ENCODE measurements at regions not wholly inside any gene's neighbourhood (a gene's known extent, or its start where the extent isn't known, plus 50 kb on each side); places are given as distances from the start of the nearest gene placed in this dataset.

DNA sequence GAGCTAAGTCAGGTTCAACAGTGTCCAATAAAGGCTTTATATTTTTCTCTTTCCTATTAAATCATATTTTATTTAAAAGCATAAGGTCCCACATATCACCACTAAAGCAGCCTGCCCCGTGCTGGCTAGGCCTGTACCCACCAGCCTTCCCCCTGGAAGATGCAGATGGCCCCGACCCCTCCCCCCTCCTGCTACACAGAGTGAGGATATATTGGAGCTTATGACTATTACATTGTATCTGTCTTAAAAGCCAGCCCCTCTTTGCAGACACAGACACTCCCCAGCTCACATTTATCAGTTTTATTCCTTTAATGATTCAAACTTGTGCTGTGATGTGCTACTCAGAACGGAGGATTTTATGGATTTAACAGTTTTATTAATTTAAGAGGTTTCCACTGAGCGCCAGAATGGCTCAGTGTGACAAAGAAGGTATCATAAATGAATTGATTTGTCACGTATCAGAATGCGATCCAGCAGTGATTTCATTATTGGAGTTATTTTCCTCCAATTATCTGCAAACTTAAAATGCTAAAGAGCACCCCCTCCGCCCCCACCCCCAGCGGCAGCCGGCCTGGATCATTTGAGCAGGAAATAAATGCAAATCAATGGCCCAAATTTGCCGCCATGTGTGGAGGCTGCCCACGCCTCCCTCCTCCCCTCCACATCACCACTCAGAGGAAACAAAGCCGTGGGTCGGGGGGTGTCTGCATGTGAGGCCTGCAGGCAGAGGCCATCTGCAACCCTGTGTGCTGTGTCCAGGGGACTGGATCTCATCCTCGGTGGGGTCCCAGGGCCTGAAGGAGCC lies 72.6 kb upstream of the ZMIZ1 start (continued):
- TF ChIP-seq, protein P1, sequence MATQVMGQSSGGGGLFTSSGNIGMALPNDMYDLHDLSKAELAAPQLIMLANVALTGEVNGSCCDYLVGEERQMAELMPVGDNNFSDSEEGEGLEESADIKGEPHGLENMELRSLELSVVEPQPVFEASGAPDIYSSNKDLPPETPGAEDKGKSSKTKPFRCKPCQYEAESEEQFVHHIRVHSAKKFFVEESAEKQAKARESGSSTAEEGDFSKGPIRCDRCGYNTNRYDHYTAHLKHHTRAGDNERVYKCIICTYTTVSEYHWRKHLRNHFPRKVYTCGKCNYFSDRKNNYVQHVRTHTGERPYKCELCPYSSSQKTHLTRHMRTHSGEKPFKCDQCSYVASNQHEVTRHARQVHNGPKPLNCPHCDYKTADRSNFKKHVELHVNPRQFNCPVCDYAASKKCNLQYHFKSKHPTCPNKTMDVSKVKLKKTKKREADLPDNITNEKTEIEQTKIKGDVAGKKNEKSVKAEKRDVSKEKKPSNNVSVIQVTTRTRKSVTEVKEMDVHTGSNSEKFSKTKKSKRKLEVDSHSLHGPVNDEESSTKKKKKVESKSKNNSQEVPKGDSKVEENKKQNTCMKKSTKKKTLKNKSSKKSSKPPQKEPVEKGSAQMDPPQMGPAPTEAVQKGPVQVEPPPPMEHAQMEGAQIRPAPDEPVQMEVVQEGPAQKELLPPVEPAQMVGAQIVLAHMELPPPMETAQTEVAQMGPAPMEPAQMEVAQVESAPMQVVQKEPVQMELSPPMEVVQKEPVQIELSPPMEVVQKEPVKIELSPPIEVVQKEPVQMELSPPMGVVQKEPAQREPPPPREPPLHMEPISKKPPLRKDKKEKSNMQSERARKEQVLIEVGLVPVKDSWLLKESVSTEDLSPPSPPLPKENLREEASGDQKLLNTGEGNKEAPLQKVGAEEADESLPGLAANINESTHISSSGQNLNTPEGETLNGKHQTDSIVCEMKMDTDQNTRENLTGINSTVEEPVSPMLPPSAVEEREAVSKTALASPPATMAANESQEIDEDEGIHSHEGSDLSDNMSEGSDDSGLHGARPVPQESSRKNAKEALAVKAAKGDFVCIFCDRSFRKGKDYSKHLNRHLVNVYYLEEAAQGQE (IDR thresholded peaks at IDR 0.05; ENCODE audit: low read depth) = no peak
- no peak for TF ChIP-seq ELF1 (IDR thresholded peaks at IDR 0.05; ENCODE audit: borderline replicate concordance, low read depth)
- TF ChIP-seq JUND (IDR thresholded peaks at IDR 0.05) = no peak
- no peak for TF ChIP-seq MAX (IDR thresholded peaks at IDR 0.05)
- TF ChIP-seq FOSL1 (IDR thresholded peaks at IDR 0.05; ENCODE audit: low read depth) = no peak

DNA sequence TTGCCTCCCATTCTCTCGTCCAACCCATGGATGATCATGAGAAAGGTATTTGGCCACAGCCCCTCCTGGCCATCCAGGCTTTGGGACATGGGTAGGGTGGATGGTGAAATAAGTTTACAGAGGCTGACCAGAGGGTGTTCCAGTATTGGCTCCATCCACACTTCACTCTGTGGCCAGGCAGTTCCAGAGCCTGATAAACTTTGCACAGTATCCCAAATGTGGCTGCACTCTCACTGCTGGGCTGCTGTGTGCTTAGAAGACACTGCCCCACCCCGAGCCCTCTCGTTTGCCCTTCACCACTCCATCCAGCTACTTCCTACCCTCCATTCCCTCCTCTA lies 72.0 kb upstream of the ZMIZ1 start:
- Histone ChIP-seq H4K20me1 (ENCODE audit: insufficient read depth) (no peaks in the 10 kb centered on the region), H3K9me3 (ENCODE audit: control insufficient read depth in 1 of 2, insufficient read depth in 1 of 2, low read depth in 1 of 2, low read length in 2 of 2) (no peaks in the 10 kb centered on the region), H3K36me3 (ENCODE audit: control insufficient read depth in 1 of 2, insufficient read depth in 2 of 2, low read length in 2 of 2) (no peaks in the 10 kb centered on the region), H3K79me2 (ENCODE audit: insufficient read depth, low read length) (no peaks in the 10 kb centered on the region), H3K9ac (ENCODE audit: low read length) (no peak overlapping the region), H2AFZ (ENCODE audit: low read depth, low read length, poor library complexity, severe bottlenecking) (no peak overlapping the region), H3K4me3 (replicated peaks in 1 of 2; ENCODE audit: low read depth in 1 of 2, low read length in 2 of 2) (no peak overlapping the region), H3K9me2 (ENCODE audit: insufficient read depth) (no peaks in the 10 kb centered on the region), H3K4me2 (ENCODE audit: low read length) (no peak overlapping the region), H3K27me3 (ENCODE audit: insufficient read depth, low read length) (no peaks in the 10 kb centered on the region), H3K27ac (ENCODE audit: low read depth, low read length) (no peak overlapping the region), H3K4me1 (ENCODE audit: control insufficient read depth in 1 of 2, insufficient read depth in 2 of 2, low read length in 2 of 2) (no peaks in the 10 kb centered on the region)
- no peak for ATAC-seq
- ChIA-PET RAD21 (ENCODE audit: low non-redundant PET in 1 of 2, low total read pairs in 2 of 2, uncharacterized antibody in 2 of 2, unreplicated experiment in 2 of 2) (no interaction called here), POLR2A (no interaction called here), CTCF (no interaction called here)
- no peak for DNase-seq (ENCODE audit: low read depth, low spot score)
- intact Hi-C loops (cut with micrococcal nuclease) = no loop called here
- TF ChIP-seq ZFX (IDR thresholded peaks at IDR 0.05) = no peak
- no peak for TF ChIP-seq RAD21 (IDR thresholded peaks at IDR 0.05; ENCODE audit: low read depth)
- BruUV-seq (replicated peaks) = no TSS peak

Data from HCT116 (cell line).